Sciatic nerve (tissue), 2 donors: ENCODE measurements at regions not wholly inside any gene's neighbourhood (a gene's known extent, or its start where the extent isn't known, plus 50 kb on each side); places are given as distances from the start of the nearest gene placed in this dataset.
A peak's percentile ranks its signal among the peaks of the same experiment; 100 is the strongest.

Source experiments
- ATAC-seq: fragments of 200-7000 bp; cut with Tn5 transposase; one replicate; pipeline ENCODE4 v1.9.1; 2020; ENCODE audit warnings: mild to moderate bottlenecking, moderate library complexity
- DNase-seq: peaks from one replicate; pipeline ENCODE4 v3.0.0-alpha.2; 2020; ENCODE audit warnings: low spot score
- intact Hi-C: fragments of 100-400 bp; cut with DNase I; formaldehyde crosslinking; loops from one replicate; pipeline ENCODE4 v1.14.2; 2022
- donor health status: DM: no; HTN: no; CAD: no.
- donor health status: DM: no; HTN: no; CAD: no.

- intact Hi-C loops: no loop called here
- DNase-seq (no peak), ATAC-seq (no peak)
Observed at GRCh38 chr14:61847861-61848260, 85.6 kb downstream of the SNAPC1 start.

GRCh38 chr14:61854898-61855297 is 92.7 kb downstream of the SNAPC1 start:
- intact Hi-C loops: no loop called here
- DNase-seq (no peak), ATAC-seq (no peak)

- intact Hi-C loops: no loop called here
- DNase-seq (no peak), ATAC-seq (no peak)
Observed at GRCh38 chr14:61860294-61860918, 98.2 kb downstream of the SNAPC1 start.

- intact Hi-C loops: no loop called here
- DNase-seq: no peak
- ATAC-seq: no peak
Observed at GRCh38 chr14:61861320-61861865, 99.2 kb downstream of the SNAPC1 start.

GRCh38 chr14:61864329-61864898 is 102.2 kb downstream of the SNAPC1 start:
- ATAC-seq (no peak), DNase-seq (no peak)
- intact Hi-C loops: no loop called here

GRCh38 chr14:61866932-61867920 is 105.0 kb downstream of the SNAPC1 start:
- DNase-seq (no peak), ATAC-seq (no peak)
- intact Hi-C loops: no loop called here

GRCh38 chr14:61868846-61869245 is 106.6 kb downstream of the SNAPC1 start:
- intact Hi-C loops: no loop called here
- DNase-seq (no peak), ATAC-seq (no peak)

GRCh38 chr14:61870163-61870562 is 107.9 kb downstream of the SNAPC1 start:
- no peak for ATAC-seq
- no peak for DNase-seq
- intact Hi-C loops: no loop called here

GRCh38 chr14:61872452-61872851 is 110.2 kb downstream of the SNAPC1 start:
- ATAC-seq (no peak), DNase-seq (no peak)
- intact Hi-C loops: no loop called here

- ATAC-seq: no peak
- intact Hi-C loops: no loop called here
- DNase-seq: no peak
Observed at GRCh38 chr14:61875483-61875882, 113.3 kb downstream of the SNAPC1 start.

GRCh38 chr14:61876362-61877034 is 114.3 kb downstream of the SNAPC1 start:
- DNase-seq: no peak
- ATAC-seq: no peak
- intact Hi-C loops: no loop called here

GRCh38 chr14:61877035-61877390 is 114.8 kb downstream of the SNAPC1 start:
- ATAC-seq (no peak), DNase-seq (no peak)
- intact Hi-C loops: no loop called here

- intact Hi-C loops: no loop called here
- ATAC-seq (no peak), DNase-seq (no peak)
Observed at GRCh38 chr14:61877768-61878167, 115.5 kb downstream of the SNAPC1 start.

GRCh38 chr14:61878931-61879330 is 116.7 kb downstream of the SNAPC1 start:
- DNase-seq (no peak), ATAC-seq (no peak)
- intact Hi-C loops: no loop called here

GRCh38 chr14:61881046-61881445 is 118.8 kb downstream of the SNAPC1 start:
- no peak for DNase-seq
- ATAC-seq: no peak
- intact Hi-C loops: no loop called here

- ATAC-seq (no peak), DNase-seq (no peak)
- intact Hi-C loops: no loop called here
Observed at GRCh38 chr14:61884711-61885110, 122.5 kb downstream of the SNAPC1 start.

GRCh38 chr14:61885203-61885961 is 123.2 kb downstream of the SNAPC1 start:
- intact Hi-C loops: no loop called here
- ATAC-seq: no peak
- DNase-seq: no peak

- intact Hi-C loops: no loop called here
- DNase-seq (no peak), ATAC-seq (no peak)
Observed at GRCh38 chr14:61887628-61888027, 125.4 kb downstream of the SNAPC1 start.

- peak; percentile 62 for ATAC-seq
Observed at GRCh38 chr14:61889914-61890351, 127.7 kb downstream of the SNAPC1 start.

More at GRCh38 chr14:61889914-61890351, 127.7 kb downstream of the SNAPC1 start:
- intact Hi-C loops: no loop called here
- DNase-seq: no peak
